HepG2 (cell line): ENCODE measurements at regions not wholly inside any gene's neighbourhood (a gene's known extent, or its start where the extent isn't known, plus 50 kb on each side); places are given as distances from the start of the nearest gene placed in this dataset.

Experiments used
- ATAC-seq: fragments of 200-7000 bp; cut with Tn5 transposase; 3 replicates; pipeline ENCODE4 v1.9.1; 2020; ENCODE audit warnings: mild to moderate bottlenecking, moderate library complexity
- BruUV-seq: library from RNA; stranded (reverse); fragments of 400-500 nt; replicated peaks from 2 replicates; lab custom pipeline; 2021; lab: Mats Ljungman, UMichigan
- CTCF ChIA-PET: fragments of 300-600 bp; formaldehyde crosslinking; extraction: SDS; loops from one replicate; lab custom pipeline; 2021; ENCODE audit warnings: low total read pairs, inconsistent platforms, low intra/inter-chr PET ratio; lab: Yijun Ruan, JAX
- POLR2A ChIA-PET: fragments of 350-600 bp; sonication (Branson Sonifier 250); formaldehyde crosslinking; loops from one replicate; lab custom pipeline; 2020; ENCODE audit warnings: antibody characterized with exemption, inconsistent platforms; lab: Yijun Ruan, JAX
- DNase-seq: peaks from one replicate; pipeline ENCODE4 v3.0.0-alpha.2; 2015; ENCODE audit warnings: low spot score
- FAIRE-seq: peaks from 3 replicates; lab custom pipeline; 2011; peaks lifted over from hg19 to GRCh38; lab: Jason Lieb, UNC
- H2AFZ ChIP-seq: one replicate; pipeline ENCODE4 v1.6.1; 2011; ENCODE audit warnings: low read length, inconsistent platforms
- H3K27ac ChIP-seq: fragments of 300-600 bp; 3 replicates; pipeline ENCODE4 v1.8.0; 2011; ENCODE audit warnings: mixed run types, mild to moderate bottlenecking, mixed read lengths, low read length, inconsistent platforms; ENCODE audit not compliant: insufficient read depth; ENCODE audit errors: extremely low read length
- H3K27me3 ChIP-seq, 2 experiments: fragments of 200-600 bp in 1 of 2; 2 replicates in 1 of 2; 3 replicates in 1 of 2; pipeline versions ENCODE4 v1.6.0 to v1.8.0; 2011; ENCODE audit warnings: low read length in 2 of 2, mild to moderate bottlenecking in 2 of 2, moderate library complexity in 2 of 2, inconsistent platforms in 1 of 2; ENCODE audit not compliant: insufficient read depth in 2 of 2, control insufficient read depth in 1 of 2
- H3K36me3 ChIP-seq, 2 experiments: fragments of 200-600 bp in 1 of 2; replicated peaks in 1 of 2; 2 replicates in 1 of 2; 3 replicates in 1 of 2; pipeline versions ENCODE4 v1.5.1 to v1.8.0; 2011; ENCODE audit warnings: low read length in 2 of 2, inconsistent platforms in 1 of 2; ENCODE audit not compliant: insufficient read depth in 2 of 2, control insufficient read depth in 1 of 2
- H3K4me1 ChIP-seq: 2 replicates; pipeline ENCODE4 v1.5.1; 2012; ENCODE audit warnings: low read length, inconsistent platforms; ENCODE audit not compliant: insufficient read depth
- H3K4me2 ChIP-seq: 2 replicates; pipeline ENCODE4 v1.6.0; 2011; ENCODE audit warnings: low read depth, low read length, inconsistent platforms
- H3K4me3 ChIP-seq, 3 experiments: fragments of 200-600 bp in 1 of 3; sonication (generic), shearing (Covaris generic) in 1 of 3; replicated peaks in 1 of 3; 2 replicates each; pipeline ENCODE4 v1.5.1; 2011 to 2016; ENCODE audit warnings: low read length in 3 of 3, inconsistent platforms in 2 of 3, low read depth in 2 of 3, mild to moderate bottlenecking in 2 of 3, control low read depth in 1 of 3, mixed read lengths in 1 of 3; ENCODE audit not compliant: insufficient read depth in 1 of 3
- H3K79me2 ChIP-seq: one replicate; pipeline ENCODE4 v1.6.1; 2011; ENCODE audit warnings: low read length, inconsistent platforms; ENCODE audit not compliant: insufficient read depth
- H3K9ac ChIP-seq: 2 replicates; pipeline ENCODE4 v1.6.0; 2011; ENCODE audit warnings: mild to moderate bottlenecking, low read depth, low read length, inconsistent platforms; ENCODE audit not compliant: insufficient read depth
- H3K9me3 ChIP-seq: 2 replicates; pipeline ENCODE4 v1.5.1; 2012; ENCODE audit warnings: mild to moderate bottlenecking, low read length
- H4K20me1 ChIP-seq: 2 replicates; pipeline ENCODE4 v1.6.0; 2011; ENCODE audit warnings: inconsistent platforms, mild to moderate bottlenecking, low read length, moderate library complexity; ENCODE audit not compliant: insufficient read depth
- ATF3 ChIP-seq: sonication (generic); formaldehyde crosslinking; IDR thresholded peaks from 2 replicates; pipeline ENCODE4 v1.4.0; 2020; ENCODE audit warnings: missing genetic modification reagents
- EED ChIP-seq: sonication (generic); formaldehyde crosslinking; IDR thresholded peaks from 2 replicates; pipeline ENCODE4 v1.5.0; 2020; ENCODE audit warnings: mild to moderate bottlenecking, missing genetic modification reagents
- IRF1 ChIP-seq: sonication (generic); formaldehyde crosslinking; IDR thresholded peaks from 2 replicates; pipeline ENCODE4 v1.4.0; 2020; ENCODE audit warnings: low read depth, mild to moderate bottlenecking, missing genetic modification reagents
- MBD4 ChIP-seq: IDR thresholded peaks from 2 replicates; pipeline ENCODE4 v1.6.1; 2012; ENCODE audit warnings: low read length, inconsistent platforms, borderline replicate concordance
- MLLT10 ChIP-seq: sonication (generic); formaldehyde crosslinking; IDR thresholded peaks from 2 replicates; pipeline ENCODE4 v1.4.0; 2020; ENCODE audit warnings: missing genetic modification reagents
- RAD21 ChIP-seq: fragments of 450-650 bp; formaldehyde crosslinking; IDR thresholded peaks from 2 replicates; pipeline ENCODE4 v1.5.0; 2020; ENCODE audit warnings: mild to moderate bottlenecking
- SMAD1 ChIP-seq: sonication (generic); formaldehyde crosslinking; IDR thresholded peaks from 2 replicates; pipeline ENCODE4 v1.4.0; 2020; ENCODE audit warnings: missing genetic modification reagents, low read depth, mild to moderate bottlenecking, borderline replicate concordance
- ZKSCAN5 ChIP-seq: sonication (generic); formaldehyde crosslinking; IDR thresholded peaks from 2 replicates; pipeline ENCODE4 v1.5.1; 2020; ENCODE audit warnings: mild to moderate bottlenecking, missing genetic modification reagents
- ZNF138 ChIP-seq: sonication (generic); formaldehyde crosslinking; IDR thresholded peaks from 2 replicates; pipeline ENCODE4 v1.5.0; 2020; ENCODE audit warnings: mild to moderate bottlenecking, low read depth, missing genetic modification reagents
- ZNF20 ChIP-seq: sonication (generic); formaldehyde crosslinking; IDR thresholded peaks from 2 replicates; pipeline ENCODE4 v1.4.0; 2020; ENCODE audit warnings: mild to moderate bottlenecking, moderate library complexity, missing genetic modification reagents
- WGBS: methylation state at CpG from one replicate; pipeline ENCODE4 v1.1.6; 2017; ENCODE audit warnings: low lambda C conversion rate; 5-methylcytosine and 5-hydroxymethylcytosine counted together
- in situ Hi-C: cut with HindIII; loops from 2 replicates; pipeline ENCODE4 v1.10.0; 2017; ENCODE audit warnings: low pct_unique_long_range_greater_than_20kb; ENCODE audit not compliant: extremely low pct_ligation_motif_present
- intact Hi-C: fragments of 100-400 bp; cut with micrococcal nuclease; formaldehyde crosslinking; loops from one replicate; pipeline ENCODE4 v1.10.0; 2022; ENCODE audit not compliant: unreplicated experiment
- TF ChIP-seq, protein P1 (sequence below): IDR thresholded peaks from 2 replicates; pipeline ENCODE4 v1.4.0; 2020; ENCODE audit warnings: mild to moderate bottlenecking, missing genetic modification reagents
- TF ChIP-seq, protein P2 (sequence below): sonication (generic); formaldehyde crosslinking; conservative IDR thresholded peaks from 2 replicates; pipeline ENCODE4 v1.8.0; 2022; ENCODE audit warnings: missing genetic modification reagents

DNA sequence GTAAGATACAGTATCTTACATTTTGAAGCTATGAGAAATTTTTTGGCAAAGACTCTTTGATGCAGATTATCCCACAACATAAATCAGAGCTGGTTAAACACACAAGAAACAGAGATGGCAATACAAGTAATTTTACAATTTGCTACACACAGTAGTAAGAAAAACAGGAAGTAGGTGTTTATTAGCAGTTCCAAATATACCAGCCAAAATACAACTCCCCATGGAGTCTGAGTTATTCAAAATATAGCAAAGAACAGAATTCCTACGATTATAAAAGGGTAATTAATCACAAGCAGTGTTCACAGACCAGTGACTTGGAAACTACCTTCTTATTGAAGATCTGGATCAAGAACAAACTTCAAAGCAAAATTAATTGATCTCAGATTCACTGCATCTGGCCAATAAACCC is 83.9 kb downstream of the BMP4 start:
- H3K36me3 ChIP-seq, result no peaks in the 10 kb centered on the region
- in situ Hi-C loops, result no loop called here
- no peak for DNase-seq
- WGBS, result 95% methylated on average over 1 of the region's 1 CpG
- H3K4me2 ChIP-seq, result no peak overlapping the region
- H3K4me1 ChIP-seq, result peaks cover 20% of the 10 kb centered on the region
- no TSS peak for BruUV-seq
- H3K27me3 ChIP-seq, result no peaks in the 10 kb centered on the region
- intact Hi-C loops, result no loop called here
- no peak overlapping the region for H3K9ac ChIP-seq
- CTCF ChIA-PET, result no interaction called here
- no peak for FAIRE-seq
- no peak overlapping the region for H3K4me3 ChIP-seq
- no peak for TF ChIP-seq ZNF20 (CRISPR knock-in tag)
- TF ChIP-seq ZNF138 (CRISPR knock-in tag), result no peak
- TF ChIP-seq, protein P1, sequence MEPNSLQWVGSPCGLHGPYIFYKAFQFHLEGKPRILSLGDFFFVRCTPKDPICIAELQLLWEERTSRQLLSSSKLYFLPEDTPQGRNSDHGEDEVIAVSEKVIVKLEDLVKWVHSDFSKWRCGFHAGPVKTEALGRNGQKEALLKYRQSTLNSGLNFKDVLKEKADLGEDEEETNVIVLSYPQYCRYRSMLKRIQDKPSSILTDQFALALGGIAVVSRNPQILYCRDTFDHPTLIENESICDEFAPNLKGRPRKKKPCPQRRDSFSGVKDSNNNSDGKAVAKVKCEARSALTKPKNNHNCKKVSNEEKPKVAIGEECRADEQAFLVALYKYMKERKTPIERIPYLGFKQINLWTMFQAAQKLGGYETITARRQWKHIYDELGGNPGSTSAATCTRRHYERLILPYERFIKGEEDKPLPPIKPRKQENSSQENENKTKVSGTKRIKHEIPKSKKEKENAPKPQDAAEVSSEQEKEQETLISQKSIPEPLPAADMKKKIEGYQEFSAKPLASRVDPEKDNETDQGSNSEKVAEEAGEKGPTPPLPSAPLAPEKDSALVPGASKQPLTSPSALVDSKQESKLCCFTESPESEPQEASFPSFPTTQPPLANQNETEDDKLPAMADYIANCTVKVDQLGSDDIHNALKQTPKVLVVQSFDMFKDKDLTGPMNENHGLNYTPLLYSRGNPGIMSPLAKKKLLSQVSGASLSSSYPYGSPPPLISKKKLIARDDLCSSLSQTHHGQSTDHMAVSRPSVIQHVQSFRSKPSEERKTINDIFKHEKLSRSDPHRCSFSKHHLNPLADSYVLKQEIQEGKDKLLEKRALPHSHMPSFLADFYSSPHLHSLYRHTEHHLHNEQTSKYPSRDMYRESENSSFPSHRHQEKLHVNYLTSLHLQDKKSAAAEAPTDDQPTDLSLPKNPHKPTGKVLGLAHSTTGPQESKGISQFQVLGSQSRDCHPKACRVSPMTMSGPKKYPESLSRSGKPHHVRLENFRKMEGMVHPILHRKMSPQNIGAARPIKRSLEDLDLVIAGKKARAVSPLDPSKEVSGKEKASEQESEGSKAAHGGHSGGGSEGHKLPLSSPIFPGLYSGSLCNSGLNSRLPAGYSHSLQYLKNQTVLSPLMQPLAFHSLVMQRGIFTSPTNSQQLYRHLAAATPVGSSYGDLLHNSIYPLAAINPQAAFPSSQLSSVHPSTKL (CRISPR knock-in tag), result no peak
- TF ChIP-seq RAD21, result no peak
- no peak for TF ChIP-seq ATF3
- TF ChIP-seq, protein P2, sequence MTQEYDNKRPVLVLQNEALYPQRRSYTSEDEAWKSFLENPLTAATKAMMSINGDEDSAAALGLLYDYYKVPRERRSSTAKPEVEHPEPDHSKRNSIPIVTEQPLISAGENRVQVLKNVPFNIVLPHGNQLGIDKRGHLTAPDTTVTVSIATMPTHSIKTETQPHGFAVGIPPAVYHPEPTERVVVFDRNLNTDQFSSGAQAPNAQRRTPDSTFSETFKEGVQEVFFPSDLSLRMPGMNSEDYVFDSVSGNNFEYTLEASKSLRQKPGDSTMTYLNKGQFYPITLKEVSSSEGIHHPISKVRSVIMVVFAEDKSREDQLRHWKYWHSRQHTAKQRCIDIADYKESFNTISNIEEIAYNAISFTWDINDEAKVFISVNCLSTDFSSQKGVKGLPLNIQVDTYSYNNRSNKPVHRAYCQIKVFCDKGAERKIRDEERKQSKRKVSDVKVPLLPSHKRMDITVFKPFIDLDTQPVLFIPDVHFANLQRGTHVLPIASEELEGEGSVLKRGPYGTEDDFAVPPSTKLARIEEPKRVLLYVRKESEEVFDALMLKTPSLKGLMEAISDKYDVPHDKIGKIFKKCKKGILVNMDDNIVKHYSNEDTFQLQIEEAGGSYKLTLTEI, result no peak
- no peak for TF ChIP-seq IRF1 (CRISPR knock-in tag)
- TF ChIP-seq ZKSCAN5 (CRISPR knock-in tag), result no peak
- TF ChIP-seq MBD4, result no peak
- TF ChIP-seq EED, result no peak
- no peak for TF ChIP-seq SMAD1 (CRISPR knock-in tag)
- TF ChIP-seq MLLT10 (CRISPR knock-in tag), result no peak
- TF ChIP-seq, all 625 proteins: peak for 0
- ATAC-seq, result no peak
- POLR2A ChIA-PET, result interaction anchor here (1.8 kb wide), 1 partner anchor 15 kb away, joined by 3 read pairs; no protein-coding TSS in a partner anchor
- Histone ChIP-seq H3K79me2 (no peaks in the 10 kb centered on the region), H3K27ac (no peak overlapping the region), H2AFZ (no peak overlapping the region), H4K20me1 (no peaks in the 10 kb centered on the region), H3K9me3 (no peaks in the 10 kb centered on the region)
